ENCODE measurements at regions not wholly inside any gene's neighbourhood (a gene's known extent, or its start where the extent isn't known, plus 50 kb on each side); places are given as distances from the start of the nearest gene placed in this dataset.

DNA sequence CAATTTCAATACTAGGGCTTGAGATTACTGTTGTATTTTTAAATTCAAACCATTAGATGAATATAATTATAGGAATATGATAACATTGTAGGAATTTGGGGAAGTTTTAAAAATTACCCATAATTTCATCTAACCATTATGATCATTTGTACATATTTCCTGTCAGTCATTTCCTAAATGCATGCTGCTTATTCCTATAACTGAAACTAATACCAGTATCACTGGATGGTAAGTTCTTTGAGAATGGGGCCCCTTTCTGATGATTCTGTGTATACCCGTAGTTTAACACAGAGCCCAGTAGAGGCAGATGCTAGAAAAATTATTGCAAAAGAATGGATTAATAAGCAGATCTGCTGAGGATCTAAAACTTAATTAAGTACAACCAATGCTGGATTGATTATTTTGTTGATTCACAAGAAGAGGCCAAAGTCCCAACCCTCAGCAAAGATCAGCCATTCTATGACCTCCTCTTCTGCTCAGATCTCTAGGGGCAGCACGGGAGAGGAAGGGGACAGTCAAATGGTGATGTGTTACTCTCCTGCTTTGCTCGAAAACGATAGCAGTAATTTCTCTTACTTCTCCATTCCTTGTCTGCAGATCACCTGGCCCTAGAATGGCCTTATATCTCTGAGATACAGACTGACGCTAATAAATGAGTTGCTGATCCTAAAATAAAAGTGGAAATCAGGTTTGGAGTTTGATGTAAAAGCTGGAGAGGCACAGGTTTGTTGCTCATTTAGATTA, 69.5 kb upstream of the PELI1 start:
- TF ChIP-seq, protein P1, sequence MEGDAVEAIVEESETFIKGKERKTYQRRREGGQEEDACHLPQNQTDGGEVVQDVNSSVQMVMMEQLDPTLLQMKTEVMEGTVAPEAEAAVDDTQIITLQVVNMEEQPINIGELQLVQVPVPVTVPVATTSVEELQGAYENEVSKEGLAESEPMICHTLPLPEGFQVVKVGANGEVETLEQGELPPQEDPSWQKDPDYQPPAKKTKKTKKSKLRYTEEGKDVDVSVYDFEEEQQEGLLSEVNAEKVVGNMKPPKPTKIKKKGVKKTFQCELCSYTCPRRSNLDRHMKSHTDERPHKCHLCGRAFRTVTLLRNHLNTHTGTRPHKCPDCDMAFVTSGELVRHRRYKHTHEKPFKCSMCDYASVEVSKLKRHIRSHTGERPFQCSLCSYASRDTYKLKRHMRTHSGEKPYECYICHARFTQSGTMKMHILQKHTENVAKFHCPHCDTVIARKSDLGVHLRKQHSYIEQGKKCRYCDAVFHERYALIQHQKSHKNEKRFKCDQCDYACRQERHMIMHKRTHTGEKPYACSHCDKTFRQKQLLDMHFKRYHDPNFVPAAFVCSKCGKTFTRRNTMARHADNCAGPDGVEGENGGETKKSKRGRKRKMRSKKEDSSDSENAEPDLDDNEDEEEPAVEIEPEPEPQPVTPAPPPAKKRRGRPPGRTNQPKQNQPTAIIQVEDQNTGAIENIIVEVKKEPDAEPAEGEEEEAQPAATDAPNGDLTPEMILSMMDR (IDR thresholded peaks at IDR 0.05; ENCODE audit: low read depth, low read length, missing control alignments): no peak
- no peak overlapping the region for H3K4me3 ChIP-seq (replicated peaks; ENCODE audit: low read depth, low read length)
- DNase-seq (ENCODE audit: extremely low read depth, low read depth): no peak

GRCh38 chr2:64214281-64215115, 70.3 kb upstream of the PELI1 start:
- H3K4me3 ChIP-seq (replicated peaks; ENCODE audit: low read depth, low read length): no peak overlapping the region
- TF ChIP-seq, protein P1 (IDR thresholded peaks at IDR 0.05; ENCODE audit: low read depth, low read length, missing control alignments): no peak
- no peak for DNase-seq (ENCODE audit: extremely low read depth, low read depth)

GRCh38 chr2:64217198-64217869, 73.1 kb upstream of the PELI1 start:
- TF ChIP-seq, protein P1 (IDR thresholded peaks at IDR 0.05; ENCODE audit: low read depth, low read length, missing control alignments): no peak
- no peak overlapping the region for H3K4me3 ChIP-seq (replicated peaks; ENCODE audit: low read depth, low read length)
- DNase-seq (ENCODE audit: extremely low read depth, low read depth): no peak

DNA sequence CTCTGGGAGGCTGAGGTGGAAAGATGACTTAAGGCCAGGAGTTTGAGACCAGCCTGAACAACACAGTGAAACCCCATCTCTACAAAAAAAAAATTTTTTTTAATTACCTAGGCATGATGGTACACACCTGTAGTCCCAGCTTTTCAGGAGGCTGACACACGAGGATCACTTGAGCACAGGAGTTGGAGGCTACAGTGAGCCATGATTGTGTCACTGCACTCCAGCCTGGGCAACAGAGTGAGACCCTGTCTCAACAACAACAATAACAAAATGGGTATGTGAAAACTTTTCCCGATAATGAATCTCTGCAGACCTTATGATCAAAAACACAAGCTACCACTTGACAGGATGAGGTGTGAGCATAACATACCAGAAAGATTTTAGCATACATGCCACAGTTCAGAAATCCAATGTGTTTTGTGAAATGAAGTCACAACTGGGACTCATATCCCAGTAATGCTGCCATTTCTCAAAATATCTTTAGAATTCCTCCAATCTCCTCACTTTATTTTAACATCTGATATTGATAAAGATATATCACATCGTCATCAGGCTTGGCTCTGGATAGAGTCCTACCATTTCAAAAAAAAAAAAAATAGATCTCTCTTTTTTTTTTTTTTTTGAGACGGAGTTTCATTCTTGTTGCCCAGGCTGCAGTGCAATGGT, 74.0 kb upstream of the PELI1 start:
- TF ChIP-seq, protein P1 (IDR thresholded peaks at IDR 0.05; ENCODE audit: low read depth, low read length, missing control alignments): no peak
- no peak overlapping the region for H3K4me3 ChIP-seq (replicated peaks; ENCODE audit: low read depth, low read length)
- DNase-seq (ENCODE audit: extremely low read depth, low read depth): no peak

DNA sequence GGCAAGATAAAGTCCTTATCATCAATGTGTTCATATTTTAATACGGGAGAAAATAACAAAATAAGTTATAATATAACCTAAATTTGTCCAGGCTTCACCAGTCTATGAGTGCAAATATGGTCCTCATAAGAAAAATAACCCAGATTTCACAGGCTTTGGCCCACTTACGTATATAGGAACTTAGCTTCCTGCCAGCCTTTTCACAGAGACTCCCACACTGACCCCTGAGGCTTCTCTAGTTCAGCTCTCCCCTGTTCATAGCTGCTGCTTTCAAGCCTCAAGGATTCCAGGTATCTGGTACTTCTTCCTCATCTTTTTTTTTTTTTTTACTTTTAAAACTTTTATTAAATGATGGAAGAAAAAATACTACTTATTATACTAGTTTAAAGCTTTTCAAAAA, 74.9 kb upstream of the PELI1 start:
- no peak for DNase-seq (ENCODE audit: extremely low read depth, low read depth)
- TF ChIP-seq, protein P1 (IDR thresholded peaks at IDR 0.05; ENCODE audit: low read depth, low read length, missing control alignments): no peak
- no peak overlapping the region for H3K4me3 ChIP-seq (replicated peaks; ENCODE audit: low read depth, low read length)

- H3K4me3 ChIP-seq (replicated peaks; ENCODE audit: low read depth, low read length): no peak overlapping the region
- TF ChIP-seq, protein P1 (IDR thresholded peaks at IDR 0.05; ENCODE audit: low read depth, low read length, missing control alignments): no peak
- DNase-seq (ENCODE audit: extremely low read depth, low read depth): no peak
These were observed 76.0 kb upstream of the PELI1 start for GRCh38 chr2:64220265-64220664.
